Medulla oblongata (tissue), 1 donor: ENCODE measurements at regions not wholly inside any gene's neighbourhood (a gene's known extent, or its start where the extent isn't known, plus 50 kb on each side); places are given as distances from the start of the nearest gene placed in this dataset.
"Not testable (repeated sequence)": the region's sequence is repeated elsewhere in the genome, so short reads cannot be mapped to it uniquely, and the experiment has no call there.

Experiments
- DNase-seq: peaks from one replicate; pipeline ENCODE4 v3.0.0-alpha.2; 2015; ENCODE audit errors: extremely low spot score

- DNase-seq: no peak
Observed at GRCh38 chr9:86491468-86492266, 137.5 kb upstream of the TUT7 start.

- DNase-seq: no peak
Observed at GRCh38 chr9:86488794-86489193, 134.6 kb upstream of the TUT7 start.

GRCh38 chr9:86488345-86488744, 134.1 kb upstream of the TUT7 start:
- no peak for DNase-seq

GRCh38 chr9:86487838-86488233, 133.6 kb upstream of the TUT7 start:
- no peak for DNase-seq

- peak; percentile 74 for DNase-seq
Observed at GRCh38 chr9:86486891-86487837, 133.0 kb upstream of the TUT7 start.

- DNase-seq: no peak
Observed at GRCh38 chr9:86485359-86485758, 131.1 kb upstream of the TUT7 start.

- DNase-seq: no peak
Observed at GRCh38 chr9:86483496-86483895, 129.3 kb upstream of the TUT7 start.

GRCh38 chr9:86481466-86481865, 127.3 kb upstream of the TUT7 start:
- no peak for DNase-seq

GRCh38 chr9:86475255-86475654, 121.0 kb upstream of the TUT7 start:
- DNase-seq: not testable (repeated sequence)

GRCh38 chr9:86471171-86471815, 117.1 kb upstream of the TUT7 start:
- no peak for DNase-seq

GRCh38 chr9:86470326-86470725, 116.1 kb upstream of the TUT7 start:
- DNase-seq: no peak

- no peak for DNase-seq
Observed at GRCh38 chr9:86469476-86470250, 115.5 kb upstream of the TUT7 start.

GRCh38 chr9:86464242-86464641, 110.0 kb upstream of the TUT7 start:
- no peak for DNase-seq

GRCh38 chr9:86460216-86461002, 106.2 kb upstream of the TUT7 start:
- DNase-seq: no peak

GRCh38 chr9:86459599-86460155, 105.5 kb upstream of the TUT7 start:
- no peak for DNase-seq

- no peak for DNase-seq
Observed at GRCh38 chr9:86459191-86459590, 105.0 kb upstream of the TUT7 start.

- DNase-seq: no peak
Observed at GRCh38 chr9:86458191-86458855, 104.1 kb upstream of the TUT7 start.

GRCh38 chr9:86456416-86456815, 102.2 kb upstream of the TUT7 start:
- DNase-seq: no peak

GRCh38 chr9:86454701-86455615, 100.7 kb upstream of the TUT7 start:
- no peak for DNase-seq
